ENCODE measurements at regions not wholly inside any gene's neighbourhood (a gene's known extent, or its start where the extent isn't known, plus 50 kb on each side); places are given as distances from the start of the nearest gene placed in this dataset.

DNA sequence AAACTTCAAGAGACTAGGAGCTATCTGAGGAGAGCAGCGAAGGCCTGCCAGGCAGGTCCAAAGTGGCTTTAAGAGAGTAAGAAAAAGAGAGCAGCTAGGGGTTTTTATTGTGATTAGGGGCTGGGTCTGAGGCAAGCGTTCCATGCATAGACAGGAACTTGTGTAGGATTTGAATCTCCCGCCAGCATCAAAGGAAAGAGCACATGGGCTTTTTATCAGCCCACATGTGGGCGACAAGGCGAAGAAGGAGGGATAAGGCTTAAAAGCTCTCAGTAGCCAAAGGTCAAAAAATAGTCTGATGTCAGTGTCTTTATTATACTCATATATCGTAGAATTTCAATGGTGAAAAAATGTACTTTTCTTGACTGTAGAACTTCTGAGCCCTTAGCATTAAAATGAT lies 178.5 kb upstream of the TMEFF2 start:
- TF ChIP-seq, protein P1, sequence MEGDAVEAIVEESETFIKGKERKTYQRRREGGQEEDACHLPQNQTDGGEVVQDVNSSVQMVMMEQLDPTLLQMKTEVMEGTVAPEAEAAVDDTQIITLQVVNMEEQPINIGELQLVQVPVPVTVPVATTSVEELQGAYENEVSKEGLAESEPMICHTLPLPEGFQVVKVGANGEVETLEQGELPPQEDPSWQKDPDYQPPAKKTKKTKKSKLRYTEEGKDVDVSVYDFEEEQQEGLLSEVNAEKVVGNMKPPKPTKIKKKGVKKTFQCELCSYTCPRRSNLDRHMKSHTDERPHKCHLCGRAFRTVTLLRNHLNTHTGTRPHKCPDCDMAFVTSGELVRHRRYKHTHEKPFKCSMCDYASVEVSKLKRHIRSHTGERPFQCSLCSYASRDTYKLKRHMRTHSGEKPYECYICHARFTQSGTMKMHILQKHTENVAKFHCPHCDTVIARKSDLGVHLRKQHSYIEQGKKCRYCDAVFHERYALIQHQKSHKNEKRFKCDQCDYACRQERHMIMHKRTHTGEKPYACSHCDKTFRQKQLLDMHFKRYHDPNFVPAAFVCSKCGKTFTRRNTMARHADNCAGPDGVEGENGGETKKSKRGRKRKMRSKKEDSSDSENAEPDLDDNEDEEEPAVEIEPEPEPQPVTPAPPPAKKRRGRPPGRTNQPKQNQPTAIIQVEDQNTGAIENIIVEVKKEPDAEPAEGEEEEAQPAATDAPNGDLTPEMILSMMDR (conservative IDR thresholded peaks at IDR 0.05; ENCODE audit: low read depth, low read length), result no peak
- TF ChIP-seq EZH2 (IDR thresholded peaks at IDR 0.05; ENCODE audit: borderline replicate concordance, low read depth, low read length, poor library complexity, severe bottlenecking), result no peak
